Endothelial cell of umbilical vein (primary cell): ENCODE measurements at regions not wholly inside any gene's neighbourhood (a gene's known extent, or its start where the extent isn't known, plus 50 kb on each side); places are given as distances from the start of the nearest gene placed in this dataset.

ENCODE experiments used
- CTCF ChIP-seq, 2 donors: IDR thresholded peaks; 1 replicate in 1 of 2; 2 replicates in 1 of 2; pipeline ENCODE4 v1.5.1; 2011; ENCODE audit warnings: low read length in 2 of 2, mild to moderate bottlenecking in 2 of 2, moderate library complexity in 2 of 2, control low read depth in 1 of 2, inconsistent platforms in 1 of 2, low read depth in 1 of 2; ENCODE audit not compliant: insufficient read depth in 1 of 2; ENCODE audit errors: extremely low read depth in 1 of 2
- EZH2 ChIP-seq: IDR thresholded peaks from 2 replicates; pipeline ENCODE4 v1.6.1; 2012; ENCODE audit warnings: borderline replicate concordance, low read depth, mild to moderate bottlenecking, moderate library complexity, low read length, inconsistent platforms; ENCODE audit not compliant: severe bottlenecking
- FOS ChIP-seq: IDR thresholded peaks from 2 replicates; pipeline ENCODE4 v1.6.1; 2011; ENCODE audit warnings: mild to moderate bottlenecking, low read length, moderate library complexity, borderline replicate concordance; ENCODE audit not compliant: insufficient read depth
- GATA2 ChIP-seq: IDR thresholded peaks from 2 replicates; pipeline ENCODE4 v1.7.0; 2011; ENCODE audit warnings: low read depth, mild to moderate bottlenecking, moderate library complexity, mixed read lengths, low read length; ENCODE audit not compliant: insufficient read length, insufficient read depth
- POLR2A ChIP-seq: IDR thresholded peaks from 2 replicates; pipeline ENCODE4 v1.6.1; 2012; ENCODE audit warnings: low read depth, mild to moderate bottlenecking, control low read depth, low read length
- POLR2AphosphoS5 ChIP-seq: IDR thresholded peaks from 2 replicates; pipeline ENCODE4 v1.6.1; 2012; ENCODE audit warnings: low read depth, mild to moderate bottlenecking, control low read depth, low read length, moderate library complexity; ENCODE audit not compliant: insufficient read depth
- TF ChIP-seq, protein P1 (sequence below): IDR thresholded peaks from 2 replicates; pipeline ENCODE4 v1.6.1; 2011; ENCODE audit not compliant: insufficient read depth, insufficient read length

DNA sequence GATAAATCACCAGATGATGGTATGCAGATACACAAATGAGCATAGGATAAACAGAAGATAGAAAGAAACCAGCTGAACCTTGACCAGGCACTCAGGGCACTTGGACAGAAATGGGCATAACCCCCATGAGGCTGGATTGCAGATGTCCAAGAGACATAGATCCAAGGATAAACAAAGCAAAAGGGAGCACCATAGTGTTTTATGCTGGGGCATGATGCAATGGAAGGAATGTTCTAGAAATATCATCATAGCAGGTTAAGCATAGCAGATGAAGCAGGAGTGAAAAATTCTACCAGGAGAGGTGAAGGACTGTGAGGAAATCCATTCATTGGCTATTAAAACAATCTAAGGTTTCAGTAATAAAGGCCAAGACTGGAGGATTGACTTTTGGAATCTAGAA, 70.5 kb upstream of the TES start:
- TF ChIP-seq CTCF (IDR thresholded peaks at IDR 0.05; ENCODE audit: extremely low read depth in 1 of 2, insufficient read depth in 1 of 2, low read depth in 1 of 2, low read length in 2 of 2): no peak
- TF ChIP-seq POLR2A: no peak
- TF ChIP-seq, protein P1, sequence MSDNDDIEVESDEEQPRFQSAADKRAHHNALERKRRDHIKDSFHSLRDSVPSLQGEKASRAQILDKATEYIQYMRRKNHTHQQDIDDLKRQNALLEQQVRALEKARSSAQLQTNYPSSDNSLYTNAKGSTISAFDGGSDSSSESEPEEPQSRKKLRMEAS: no peak
- no peak for TF ChIP-seq EZH2
- no peak for TF ChIP-seq POLR2AphosphoS5
- no peak for TF ChIP-seq FOS
- TF ChIP-seq GATA2: no peak
